WERI-Rb-1 (cell line): ENCODE measurements at regions not wholly inside any gene's neighbourhood (a gene's known extent, or its start where the extent isn't known, plus 50 kb on each side); places are given as distances from the start of the nearest gene placed in this dataset.

Experiments used
- DNase-seq: peaks from one replicate; pipeline ENCODE4 v3.0.0-alpha.2; 2020
- H3K27ac ChIP-seq: fragments of 250-450 bp; sonication (Bioruptor Pico); 2 replicates; pipeline ENCODE4 v1.5.1; 2020; ENCODE audit warnings: mild to moderate bottlenecking, moderate library complexity
- H3K27me3 ChIP-seq: fragments of 250-450 bp; sonication (Bioruptor Pico); 2 replicates; pipeline ENCODE4 v1.5.1; 2021; ENCODE audit warnings: mild to moderate bottlenecking, low read depth, moderate library complexity; ENCODE audit not compliant: insufficient read depth, severe bottlenecking
- H3K36me3 ChIP-seq: fragments of 250-450 bp; sonication (Bioruptor Pico); 2 replicates; pipeline ENCODE4 v1.5.1; 2020; ENCODE audit warnings: mild to moderate bottlenecking, moderate library complexity
- H3K4me3 ChIP-seq: 2 replicates; pipeline ENCODE4 v1.5.1; 2011; ENCODE audit warnings: low read depth, mild to moderate bottlenecking, control low read depth, low read length
- H3K9me3 ChIP-seq: fragments of 250-450 bp; sonication (Bioruptor Pico); 2 replicates; pipeline ENCODE4 v1.5.1; 2021; ENCODE audit warnings: mild to moderate bottlenecking, moderate library complexity; ENCODE audit not compliant: severe bottlenecking
- TF ChIP-seq, protein P1 (sequence below): IDR thresholded peaks from 2 replicates; pipeline ENCODE4 v1.5.1; 2011; ENCODE audit warnings: low read depth, mild to moderate bottlenecking, control low read depth, inconsistent platforms, low read length

DNA sequence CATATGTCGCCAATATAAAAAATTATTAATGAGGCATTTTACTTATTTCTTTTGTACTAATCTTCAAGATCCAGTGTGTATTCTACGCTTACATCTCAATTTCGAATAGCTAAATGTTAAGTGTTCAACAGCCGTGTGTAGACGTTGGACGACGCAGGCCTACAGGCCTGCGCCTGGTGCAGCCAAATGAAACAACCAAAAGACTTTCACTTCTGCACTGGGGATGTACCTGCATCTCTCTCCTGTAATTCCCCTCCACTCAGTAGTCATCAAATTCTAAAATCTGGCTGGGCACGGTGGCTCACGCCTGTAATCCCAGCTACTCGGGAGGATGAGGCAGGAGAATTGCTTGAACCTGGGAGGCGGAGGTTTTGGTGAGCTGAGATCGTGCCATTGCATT, 76.8 kb upstream of the HNRNPU start:
- no peaks in the 10 kb centered on the region for H3K27me3 ChIP-seq
- no peak for DNase-seq
- H3K4me3 ChIP-seq = no peak overlapping the region
- no peaks in the 10 kb centered on the region for H3K36me3 ChIP-seq
- no peak overlapping the region for H3K27ac ChIP-seq
- TF ChIP-seq, protein P1, sequence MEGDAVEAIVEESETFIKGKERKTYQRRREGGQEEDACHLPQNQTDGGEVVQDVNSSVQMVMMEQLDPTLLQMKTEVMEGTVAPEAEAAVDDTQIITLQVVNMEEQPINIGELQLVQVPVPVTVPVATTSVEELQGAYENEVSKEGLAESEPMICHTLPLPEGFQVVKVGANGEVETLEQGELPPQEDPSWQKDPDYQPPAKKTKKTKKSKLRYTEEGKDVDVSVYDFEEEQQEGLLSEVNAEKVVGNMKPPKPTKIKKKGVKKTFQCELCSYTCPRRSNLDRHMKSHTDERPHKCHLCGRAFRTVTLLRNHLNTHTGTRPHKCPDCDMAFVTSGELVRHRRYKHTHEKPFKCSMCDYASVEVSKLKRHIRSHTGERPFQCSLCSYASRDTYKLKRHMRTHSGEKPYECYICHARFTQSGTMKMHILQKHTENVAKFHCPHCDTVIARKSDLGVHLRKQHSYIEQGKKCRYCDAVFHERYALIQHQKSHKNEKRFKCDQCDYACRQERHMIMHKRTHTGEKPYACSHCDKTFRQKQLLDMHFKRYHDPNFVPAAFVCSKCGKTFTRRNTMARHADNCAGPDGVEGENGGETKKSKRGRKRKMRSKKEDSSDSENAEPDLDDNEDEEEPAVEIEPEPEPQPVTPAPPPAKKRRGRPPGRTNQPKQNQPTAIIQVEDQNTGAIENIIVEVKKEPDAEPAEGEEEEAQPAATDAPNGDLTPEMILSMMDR = no peak
- peaks cover 2% of the 10 kb centered on the region for H3K9me3 ChIP-seq

GRCh38 chr1:244937099-244937498, 72.8 kb upstream of the HNRNPU start:
- H3K9me3 ChIP-seq = peaks cover 2% of the 10 kb centered on the region
- no peak overlapping the region for H3K27ac ChIP-seq
- DNase-seq = no peak
- no peak overlapping the region for H3K4me3 ChIP-seq
- TF ChIP-seq, protein P1 = no peak
- H3K36me3 ChIP-seq = no peaks in the 10 kb centered on the region
- H3K27me3 ChIP-seq = no peaks in the 10 kb centered on the region

- TF ChIP-seq, protein P1 = no peak
- Histone ChIP-seq H3K27me3 (no peaks in the 10 kb centered on the region), H3K36me3 (no peaks in the 10 kb centered on the region), H3K9me3 (no peaks in the 10 kb centered on the region), H3K27ac (no peak overlapping the region), H3K4me3 (no peak overlapping the region)
- no peak for DNase-seq
Observed at GRCh38 chr1:244920911-244921761, 56.8 kb upstream of the HNRNPU start.

- Histone ChIP-seq H3K27ac (no peak overlapping the region), H3K9me3 (no peaks in the 10 kb centered on the region), H3K4me3 (peak overlapping the region; percentile 76), H3K27me3 (no peaks in the 10 kb centered on the region), H3K36me3 (no peaks in the 10 kb centered on the region)
- no peak for DNase-seq
- TF ChIP-seq, protein P1 = no peak
Observed at GRCh38 chr1:244919320-244920282, 55.3 kb upstream of the HNRNPU start.

DNA sequence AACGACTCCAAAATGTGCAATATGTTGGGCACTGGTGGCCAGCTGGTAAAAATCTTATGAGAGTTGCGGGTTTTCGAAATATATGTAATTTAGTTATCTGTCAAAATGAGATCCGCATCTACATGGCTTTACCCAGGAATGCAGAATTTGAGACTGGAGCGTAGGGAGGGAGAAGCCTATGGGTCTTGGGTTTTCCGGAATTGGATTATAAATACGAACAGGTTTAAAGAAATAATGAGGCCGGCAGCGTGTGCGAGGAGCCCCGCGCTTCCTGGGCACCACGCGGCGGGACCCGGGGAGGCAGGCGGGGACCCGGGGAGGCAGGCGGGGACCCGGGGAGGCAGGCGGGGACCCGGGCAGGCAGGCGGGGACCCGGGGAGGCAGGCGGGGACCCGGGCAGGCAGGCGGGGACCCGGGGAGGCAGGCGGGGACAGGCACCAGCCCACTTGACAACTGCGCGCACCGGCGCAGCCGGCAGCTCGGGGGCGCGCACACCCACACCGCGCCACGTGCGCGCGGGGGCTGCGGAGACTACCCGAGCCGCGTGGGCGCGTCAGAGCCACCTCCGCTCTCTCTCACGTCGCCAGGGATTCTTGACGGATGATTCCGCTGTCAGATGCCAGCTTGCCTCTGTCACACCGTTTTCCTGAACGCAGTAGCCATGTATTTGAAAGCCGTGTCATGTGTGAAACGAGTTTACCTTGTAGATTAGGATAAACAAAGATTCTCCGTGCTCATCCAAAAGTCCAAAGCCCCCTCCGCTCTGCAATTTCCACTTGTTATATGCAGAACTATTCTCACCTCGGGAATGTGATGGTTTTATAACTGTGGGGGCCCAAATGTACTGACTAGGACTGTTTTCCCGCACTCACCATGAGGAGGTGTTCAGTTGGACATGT, 54.3 kb upstream of the HNRNPU start:
- no peaks in the 10 kb centered on the region for H3K27me3 ChIP-seq
- H3K27ac ChIP-seq = peak overlapping the region; percentile 9; the same call in 1 of the 2 replicates
- TF ChIP-seq, protein P1 = 0 out of 2 replicates have a peak, but pooled peaks have one; percentile 22
- H3K4me3 ChIP-seq = peak overlapping the region; percentile 76
- H3K36me3 ChIP-seq = no peaks in the 10 kb centered on the region
- DNase-seq = peak; percentile 72
- no peaks in the 10 kb centered on the region for H3K9me3 ChIP-seq
